Ovary (tissue), 7 donors: ENCODE measurements at regions not wholly inside any gene's neighbourhood (a gene's known extent, or its start where the extent isn't known, plus 50 kb on each side); places are given as distances from the start of the nearest gene placed in this dataset.

Experiments
- DNase-seq, 5 donors: peaks; one replicate each; pipeline ENCODE4 v3.0.0-alpha.2; 2019 to 2020
- H3K27ac ChIP-seq, 2 donors: fragments of 200-600 bp; one replicate each; pipeline versions ENCODE4 v1.5.1 to v1.8.0; 2019 to 2022
- H3K27me3 ChIP-seq: fragments of 200-600 bp; one replicate; pipeline ENCODE4 v1.8.0; 2022
- H3K36me3 ChIP-seq: fragments of 200-600 bp; sonication (generic); one replicate; pipeline ENCODE4 v1.5.1; 2019
- H3K4me1 ChIP-seq: one replicate; pipeline ENCODE4 v1.8.1; 2013; ENCODE audit warnings: mild to moderate bottlenecking, moderate library complexity; ENCODE audit not compliant: insufficient read depth
- H3K4me3 ChIP-seq: fragments of 200-600 bp; sonication (generic); one replicate; pipeline ENCODE4 v1.5.1; 2017
- H3K9me3 ChIP-seq, 2 donors: fragments of 200-600 bp in 1 of 2; sonication (generic) in 1 of 2; one replicate each; pipeline versions ENCODE4 v1.5.1 to v1.8.1; 2013 to 2019; ENCODE audit warnings: mild to moderate bottlenecking in 1 of 2, moderate library complexity in 1 of 2
- EP300 ChIP-seq: sonication (generic); formaldehyde crosslinking; IDR thresholded peaks from one replicate; pipeline ENCODE4 v1.6.1; 2017; ENCODE audit warnings: antibody characterized with exemption
- POLR2A ChIP-seq: fragments of 450-650 bp; IDR thresholded peaks from one replicate; pipeline ENCODE4 v1.6.1; 2017; ENCODE audit warnings: antibody characterized with exemption, mild to moderate bottlenecking, moderate library complexity
- WGBS, 3 donors: extraction: QIAGEN DNeasy Blood & Tissue Kit in 1 of 3; methylation state at CpG; one replicate each; pipeline versions ENCODE4 v1.1.5 to v1.1.7; 2013 to 2017; 5-methylcytosine and 5-hydroxymethylcytosine counted together
- intact Hi-C, 4 donors: fragments of 100-400 bp; cut with DNase I; formaldehyde crosslinking; loops; one replicate each; pipeline versions ENCODE4 v1.11.0 to v1.15.1; 2022 to 2023
- TF ChIP-seq, protein P1 (sequence below), 3 donors: fragments of 450-650 bp in 2 of 3; fragments of 200-600 bp in 1 of 3; IDR thresholded peaks; one replicate each; pipeline versions ENCODE4 v1.5.1 to v1.8.0; 2016 to 2022; ENCODE audit warnings: antibody characterized with exemption in 3 of 3, mild to moderate bottlenecking in 1 of 3
- donor health status: DM: no; HTN: no; CAD: no; lungs with moderate emphysema.
- donor health status: DM: no; HTN: no; CAD: no.
- donor health status: Bipolar disorder and iron deficiency.
- donor health status: DM: no; HTN: no; CAD: no.
- donor health status: DM: yes; HTN: yes; CAD: no.

DNA sequence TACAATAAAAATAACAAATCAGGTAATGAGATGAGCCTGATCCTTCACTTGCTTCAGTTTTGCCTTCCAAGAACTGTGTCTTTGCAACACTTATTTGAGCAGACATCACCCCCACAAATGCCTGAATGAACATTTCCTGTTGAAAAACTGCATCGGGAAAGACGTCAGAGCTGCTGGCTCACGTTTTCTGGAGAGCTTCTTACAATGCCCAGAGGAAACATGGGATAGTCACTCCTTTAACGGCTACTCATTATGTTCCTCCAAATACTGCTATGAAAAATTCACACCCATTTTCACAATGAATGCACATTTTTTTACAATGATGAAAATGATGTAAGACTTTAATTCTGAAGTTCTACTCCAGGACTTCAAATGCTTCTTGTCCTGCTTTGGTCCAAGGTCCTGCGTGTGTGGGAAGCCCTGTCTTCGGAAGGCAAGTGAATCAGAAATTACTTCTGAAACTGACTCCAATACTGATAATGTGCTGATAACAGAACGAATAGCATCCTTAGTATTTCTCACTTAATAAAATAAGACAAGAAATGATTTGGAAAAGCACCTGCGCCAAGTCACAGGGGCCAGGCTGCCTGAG, 238.0 kb downstream of the ANKRD60 start:
- H3K27ac ChIP-seq, result no peak overlapping the region
- intact Hi-C loops, result loop anchor here in 1 of 4 donors (10.0 kb wide), 1 partner anchor 184 kb away; no protein-coding TSS in a partner anchor
- H3K36me3 ChIP-seq, result no peaks in the 10 kb centered on the region
- no peaks in the 10 kb centered on the region for H3K4me1 ChIP-seq
- 16 to 25% (median 21%) methylated on average over 8 of the region's 8 CpGs for WGBS, 3 donors
- H3K27me3 ChIP-seq, result no peaks in the 10 kb centered on the region
- H3K9me3 ChIP-seq, result no peaks in the 10 kb centered on the region
- TF ChIP-seq EP300 (no peak), POLR2A (no peak)
- TF ChIP-seq, protein P1, sequence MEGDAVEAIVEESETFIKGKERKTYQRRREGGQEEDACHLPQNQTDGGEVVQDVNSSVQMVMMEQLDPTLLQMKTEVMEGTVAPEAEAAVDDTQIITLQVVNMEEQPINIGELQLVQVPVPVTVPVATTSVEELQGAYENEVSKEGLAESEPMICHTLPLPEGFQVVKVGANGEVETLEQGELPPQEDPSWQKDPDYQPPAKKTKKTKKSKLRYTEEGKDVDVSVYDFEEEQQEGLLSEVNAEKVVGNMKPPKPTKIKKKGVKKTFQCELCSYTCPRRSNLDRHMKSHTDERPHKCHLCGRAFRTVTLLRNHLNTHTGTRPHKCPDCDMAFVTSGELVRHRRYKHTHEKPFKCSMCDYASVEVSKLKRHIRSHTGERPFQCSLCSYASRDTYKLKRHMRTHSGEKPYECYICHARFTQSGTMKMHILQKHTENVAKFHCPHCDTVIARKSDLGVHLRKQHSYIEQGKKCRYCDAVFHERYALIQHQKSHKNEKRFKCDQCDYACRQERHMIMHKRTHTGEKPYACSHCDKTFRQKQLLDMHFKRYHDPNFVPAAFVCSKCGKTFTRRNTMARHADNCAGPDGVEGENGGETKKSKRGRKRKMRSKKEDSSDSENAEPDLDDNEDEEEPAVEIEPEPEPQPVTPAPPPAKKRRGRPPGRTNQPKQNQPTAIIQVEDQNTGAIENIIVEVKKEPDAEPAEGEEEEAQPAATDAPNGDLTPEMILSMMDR (IDR thresholded peaks at IDR 0.05), result no peak
- no peak for DNase-seq
- H3K4me3 ChIP-seq, result no peak overlapping the region

DNA sequence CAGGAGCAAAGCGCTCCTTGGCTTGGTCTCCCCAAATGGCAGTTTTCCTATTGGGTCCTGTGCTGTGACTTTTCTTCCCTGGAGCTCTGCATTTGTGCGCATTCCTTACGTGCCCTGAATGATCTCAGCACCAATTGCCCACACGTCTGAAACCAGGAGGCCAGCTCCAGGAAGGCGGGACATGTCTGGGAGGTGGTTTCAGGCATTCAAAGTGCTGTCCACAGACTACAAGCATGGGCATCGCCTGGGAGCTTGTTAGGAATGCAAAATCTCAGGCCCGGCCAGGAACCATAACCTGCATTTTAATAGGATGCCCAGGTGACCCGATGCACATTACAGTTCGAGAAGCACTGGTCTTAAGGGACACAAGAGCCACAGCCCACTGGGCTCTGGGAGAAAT, 239.6 kb downstream of the ANKRD60 start:
- 87 to 90% (median 89%) methylated on average over 9 of the region's 9 CpGs for WGBS, 3 donors
- no peaks in the 10 kb centered on the region for H3K27me3 ChIP-seq
- TF ChIP-seq, protein P1 (IDR thresholded peaks at IDR 0.05), result no peak
- no peak for TF ChIP-seq POLR2A
- TF ChIP-seq EP300, result no peak
- H3K4me3 ChIP-seq, result no peak overlapping the region
- intact Hi-C loops, result no loop called here
- no peaks in the 10 kb centered on the region for H3K36me3 ChIP-seq
- no peak overlapping the region for H3K27ac ChIP-seq
- no peaks in the 10 kb centered on the region for H3K9me3 ChIP-seq
- no peak for DNase-seq
- H3K4me1 ChIP-seq, result no peaks in the 10 kb centered on the region

DNA sequence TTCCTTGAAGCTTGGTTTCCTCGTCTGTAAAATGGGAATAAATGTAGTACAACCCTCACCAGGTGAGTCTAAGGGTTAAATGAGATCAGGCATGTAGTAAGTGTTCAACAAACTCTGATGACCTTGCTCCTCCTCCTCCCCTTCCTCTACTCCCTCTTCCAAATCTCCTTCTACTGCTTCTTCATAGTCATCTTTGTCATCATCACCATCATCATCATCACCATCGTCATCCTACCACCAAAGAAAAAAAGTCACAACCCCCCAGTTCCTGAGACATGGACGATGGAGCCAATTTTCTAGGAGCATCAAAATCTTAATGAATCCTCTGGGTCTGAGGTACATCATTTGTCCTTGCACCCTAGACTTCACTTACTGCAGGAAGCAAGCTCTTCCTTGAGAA, 240.0 kb downstream of the ANKRD60 start:
- WGBS, 3 donors, result 91 to 97% (median 95%) methylated on average over 3 of the region's 3 CpGs
- no peaks in the 10 kb centered on the region for H3K27me3 ChIP-seq
- H3K9me3 ChIP-seq, result no peaks in the 10 kb centered on the region
- H3K4me1 ChIP-seq, result no peaks in the 10 kb centered on the region
- no peak for TF ChIP-seq POLR2A
- no peak for TF ChIP-seq EP300
- TF ChIP-seq, protein P1 (IDR thresholded peaks at IDR 0.05), result no peak
- no peak overlapping the region for H3K4me3 ChIP-seq
- no peak overlapping the region for H3K27ac ChIP-seq
- no peaks in the 10 kb centered on the region for H3K36me3 ChIP-seq
- DNase-seq, result no peak
- intact Hi-C loops, result no loop called here

DNA sequence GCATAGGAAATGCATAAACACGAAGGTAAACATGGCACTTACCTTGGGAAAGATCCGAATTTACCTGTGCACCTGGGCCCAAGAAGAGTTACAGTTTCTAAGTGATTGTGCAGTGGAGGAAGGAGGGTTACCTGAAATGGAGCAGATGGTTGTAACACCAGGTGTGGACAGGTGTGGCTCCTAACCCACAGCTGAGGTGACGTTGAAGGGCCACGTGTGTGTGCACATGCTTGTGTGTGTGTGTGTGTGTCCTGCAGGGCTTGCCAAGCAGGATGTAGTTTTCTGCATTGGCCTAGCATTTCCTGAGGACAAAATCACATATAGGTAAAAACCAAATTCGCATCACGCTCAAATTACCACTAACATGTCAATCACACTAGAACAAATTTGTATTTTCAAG, 240.8 kb downstream of the ANKRD60 start:
- no peak for DNase-seq
- H3K27ac ChIP-seq, result no peak overlapping the region
- no peaks in the 10 kb centered on the region for H3K9me3 ChIP-seq
- no peak overlapping the region for H3K4me3 ChIP-seq
- H3K4me1 ChIP-seq, result no peaks in the 10 kb centered on the region
- H3K27me3 ChIP-seq, result no peaks in the 10 kb centered on the region
- 89 to 96% (median 95%) methylated on average over 6 of the region's 6 CpGs for WGBS, 3 donors
- no peaks in the 10 kb centered on the region for H3K36me3 ChIP-seq
- TF ChIP-seq EP300 (no peak), POLR2A (no peak)
- TF ChIP-seq, protein P1 (IDR thresholded peaks at IDR 0.05), result no peak
- intact Hi-C loops, result no loop called here
